Activated CD4-positive, alpha-beta T cell treated with anti-CD3 and anti-CD28 coated beads for 24 hours (primary cell): ENCODE measurements at regions not wholly inside any gene's neighbourhood (a gene's known extent, or its start where the extent isn't known, plus 50 kb on each side); places are given as distances from the start of the nearest gene placed in this dataset.
"Not testable (repeated sequence)": the region's sequence is repeated elsewhere in the genome, so short reads cannot be mapped to it uniquely, and the experiment has no call there.

ENCODE experiments used
- DNase-seq, 2 donors: peaks; one replicate each; pipeline ENCODE4 v3.0.0-alpha.2; 2020; ENCODE audit warnings: low read depth in 2 of 2

GRCh38 chr1:168457296-168457695, 86.5 kb downstream of the XCL2 start:
- not testable (repeated sequence) for DNase-seq

- no peak for DNase-seq
These were observed 88.0 kb downstream of the XCL2 start for GRCh38 chr1:168455764-168456163.

- no peak for DNase-seq
These were observed 89.5 kb downstream of the XCL2 start for GRCh38 chr1:168454211-168454815.

- DNase-seq, result no peak
These were observed 90.7 kb downstream of the XCL2 start for GRCh38 chr1:168453056-168453455.

DNA sequence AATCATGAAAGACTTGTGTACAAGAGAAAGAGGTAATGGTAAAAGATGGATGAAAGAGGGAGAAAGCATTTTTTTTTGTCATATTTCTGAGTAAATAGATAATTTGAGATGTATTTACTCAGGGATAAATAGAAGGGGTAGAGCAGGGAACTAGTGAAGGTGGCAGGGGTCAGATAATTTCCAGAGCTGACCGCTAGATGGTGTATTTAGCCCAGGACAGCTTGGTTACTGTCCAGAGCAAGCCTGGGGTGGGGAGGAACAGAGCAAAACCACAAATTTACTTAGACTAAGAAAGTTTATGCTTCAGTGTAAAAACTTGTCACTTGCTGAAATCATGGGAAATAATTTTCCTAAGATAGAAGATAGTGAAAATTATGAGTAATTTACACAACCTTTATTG, 91.5 kb downstream of the XCL2 start:
- DNase-seq, result no peak

- no peak for DNase-seq
These were observed 95.9 kb downstream of the XCL2 start for GRCh38 chr1:168447871-168448270.

DNA sequence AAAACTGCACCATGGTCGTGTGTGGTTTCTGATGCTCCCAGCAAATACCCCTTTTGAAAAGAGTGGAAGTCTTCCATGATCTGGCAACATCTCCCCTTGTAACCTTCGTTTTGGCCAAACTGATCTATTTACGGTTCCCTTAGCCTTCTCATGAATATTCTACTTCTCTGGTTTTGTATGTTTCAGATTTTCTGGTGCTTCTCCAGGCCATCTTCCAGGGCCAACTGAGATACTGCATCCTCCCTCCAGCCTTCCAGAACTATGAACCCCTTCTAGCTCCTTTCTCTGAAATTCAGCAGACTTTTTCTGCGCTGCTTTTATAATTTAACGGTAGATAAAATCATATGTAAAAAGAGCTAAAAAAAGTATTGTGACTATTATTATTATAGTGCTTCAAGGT, 97.7 kb downstream of the XCL2 start:
- DNase-seq, result no peak

- no peak for DNase-seq
These were observed 99.9 kb downstream of the XCL2 start for GRCh38 chr1:168443899-168444298.

GRCh38 chr1:168443356-168443755, 100.4 kb downstream of the XCL2 start:
- no peak for DNase-seq

DNA sequence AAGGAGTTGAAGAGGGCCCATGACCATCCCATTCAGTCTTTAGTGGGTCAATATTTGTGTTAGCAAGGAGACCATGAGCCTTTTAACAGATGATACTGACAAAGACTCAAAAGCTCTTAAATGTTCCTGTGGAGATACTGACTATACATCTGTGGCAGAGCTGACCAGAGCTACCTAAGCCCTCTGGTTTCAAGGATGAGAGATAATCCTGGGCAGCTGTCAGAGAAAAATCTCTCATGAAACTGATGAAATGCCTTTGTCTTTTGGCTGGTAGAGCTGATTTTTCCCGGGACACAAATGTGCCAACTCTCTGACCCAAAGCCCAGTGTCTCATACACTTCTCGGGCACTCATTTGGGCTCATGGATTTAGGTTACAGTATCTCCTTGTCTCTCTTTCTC, 100.9 kb downstream of the XCL2 start:
- no peak for DNase-seq

- no peak for DNase-seq
These were observed 102.1 kb downstream of the XCL2 start for GRCh38 chr1:168441745-168442144.

- peak; percentile 62 to 72 for DNase-seq
These were observed 104.1 kb downstream of the XCL2 start for GRCh38 chr1:168439456-168440375.

DNA sequence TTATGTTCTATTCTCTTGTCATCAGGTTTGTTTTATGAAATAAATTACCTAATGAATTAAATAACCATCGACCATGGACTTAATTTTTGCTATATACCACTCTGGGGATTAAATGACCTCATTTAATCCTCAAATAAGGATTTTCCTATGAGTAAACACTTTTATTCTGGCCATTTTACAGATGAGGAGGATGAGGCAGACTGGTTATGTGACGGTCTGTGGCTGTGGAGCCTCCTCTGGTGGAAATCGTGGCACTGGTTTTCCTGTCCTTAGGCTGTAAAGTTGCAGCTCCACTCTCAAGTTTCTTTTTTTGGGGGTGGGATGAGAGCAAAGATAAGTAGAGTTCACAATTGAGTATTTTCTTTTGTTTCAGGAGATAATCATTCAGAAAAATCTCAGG, 105.2 kb downstream of the XCL2 start:
- DNase-seq, result no peak

DNA sequence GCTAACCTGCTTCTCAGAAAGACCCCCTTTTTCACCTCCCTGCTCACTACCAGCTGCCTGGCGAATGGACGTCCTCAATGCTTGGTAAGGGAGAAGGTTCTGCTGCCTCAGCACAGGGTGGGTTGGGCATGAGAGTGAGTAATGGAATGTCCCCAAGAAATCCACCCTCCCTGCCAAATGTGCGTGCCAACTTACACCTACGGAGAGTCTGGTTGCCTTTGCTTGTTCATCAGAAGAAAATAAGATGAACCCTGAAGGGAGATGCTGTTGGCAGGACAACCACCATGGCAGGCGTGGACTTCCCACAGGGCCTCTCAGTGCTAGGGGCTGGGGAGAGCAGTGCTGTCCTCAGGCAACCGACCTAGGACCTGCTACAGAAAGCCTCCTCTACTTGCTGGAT, 106.0 kb downstream of the XCL2 start:
- DNase-seq, result no peak

DNA sequence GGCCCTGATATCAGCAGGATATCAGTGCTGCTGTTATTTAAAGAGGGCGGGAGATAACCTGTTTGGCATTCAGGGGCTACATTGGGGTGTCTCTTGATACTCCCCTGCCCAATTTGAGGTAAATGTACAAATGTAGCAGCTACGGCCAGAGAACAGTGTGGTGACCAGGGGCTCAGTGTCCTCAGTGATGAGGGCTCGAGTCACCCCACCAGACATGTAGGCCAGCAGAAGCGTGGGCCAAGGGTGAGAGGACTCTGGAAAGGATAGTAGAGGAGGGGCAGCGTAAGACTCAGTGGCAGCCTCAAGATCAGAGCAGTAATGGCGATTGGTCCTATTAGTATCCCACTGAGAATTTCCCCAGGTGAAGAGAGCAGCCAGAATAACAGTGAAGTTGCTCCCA, 108.4 kb downstream of the XCL2 start:
- DNase-seq, result no peak

DNA sequence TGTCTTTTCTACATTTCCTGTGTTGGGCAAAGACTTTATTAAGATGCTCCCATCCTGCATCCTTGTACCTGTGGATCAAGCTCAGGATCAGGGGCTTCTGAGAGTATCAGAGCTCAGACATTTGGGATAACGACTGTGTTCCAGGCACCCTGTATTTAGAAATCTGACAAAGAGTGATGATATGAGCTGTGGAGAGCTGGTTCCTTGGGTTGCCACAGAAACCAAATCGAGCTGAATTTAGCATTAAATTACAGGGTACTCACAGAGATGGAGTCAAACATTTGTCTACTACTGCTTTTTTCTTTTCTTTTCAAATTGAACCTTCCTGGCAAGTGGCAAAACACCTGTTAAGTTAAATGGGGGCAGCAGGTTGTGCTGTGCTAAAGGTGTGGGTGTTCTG, 110.6 kb downstream of the XCL2 start:
- no peak for DNase-seq

DNA sequence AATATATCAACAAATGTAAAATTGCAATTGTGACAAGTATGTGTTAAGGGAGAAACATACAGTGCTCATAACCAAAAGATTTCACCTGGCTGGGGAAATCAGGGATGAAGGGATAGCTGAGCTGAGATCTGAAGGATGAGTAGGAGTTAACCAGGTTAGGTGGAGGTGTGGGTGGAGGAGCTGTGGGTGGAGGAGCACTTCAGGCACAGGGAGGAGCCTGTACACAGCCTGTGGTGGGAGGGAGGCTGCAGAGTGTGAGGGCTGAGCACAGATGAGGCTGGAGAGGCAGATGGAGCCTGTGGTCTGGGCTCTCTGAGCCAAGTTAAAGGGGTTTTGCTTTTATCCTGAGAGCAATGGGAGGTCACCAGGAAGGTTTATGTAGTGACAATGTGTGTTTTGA, 111.9 kb downstream of the XCL2 start:
- no peak for DNase-seq

- DNase-seq, result no peak
These were observed 113.5 kb downstream of the XCL2 start for GRCh38 chr1:168430321-168430720.

DNA sequence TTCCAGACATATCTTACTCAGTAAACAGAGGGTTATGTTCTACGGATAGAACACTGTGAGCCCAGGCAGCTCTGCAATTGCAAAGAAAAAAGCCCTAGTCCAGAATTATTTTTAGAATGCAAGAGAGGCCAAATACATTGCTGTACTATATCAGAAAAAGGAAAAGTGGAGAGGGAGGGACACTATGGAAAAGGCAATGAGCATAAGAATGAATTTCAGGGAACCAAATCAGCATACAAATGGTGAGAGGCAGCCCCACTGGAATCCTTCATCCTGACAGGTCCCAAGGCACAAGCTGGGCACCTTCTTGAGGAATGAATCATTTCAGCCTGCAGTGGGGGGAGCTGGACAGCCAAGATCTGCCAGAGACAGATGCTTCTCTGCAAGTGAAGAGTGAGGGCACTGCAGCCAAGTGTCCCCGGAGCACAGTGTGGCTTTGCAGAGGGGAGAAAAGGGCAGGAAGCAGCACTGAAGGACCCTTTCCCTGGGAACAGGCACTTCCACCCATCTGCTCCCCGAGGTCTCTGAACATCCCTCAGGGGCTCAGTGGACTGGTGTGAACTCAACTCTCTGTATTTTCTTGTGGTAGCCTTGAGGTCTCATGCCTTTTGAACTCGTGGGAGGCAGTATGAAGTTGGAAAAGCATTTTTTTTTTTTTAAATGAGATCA, 115.6 kb downstream of the XCL2 start:
- DNase-seq, result no peak

GRCh38 chr1:168427051-168427450, 116.7 kb downstream of the XCL2 start:
- no peak for DNase-seq

- no peak for DNase-seq
These were observed 119.5 kb downstream of the XCL2 start for GRCh38 chr1:168424281-168424680.

DNA sequence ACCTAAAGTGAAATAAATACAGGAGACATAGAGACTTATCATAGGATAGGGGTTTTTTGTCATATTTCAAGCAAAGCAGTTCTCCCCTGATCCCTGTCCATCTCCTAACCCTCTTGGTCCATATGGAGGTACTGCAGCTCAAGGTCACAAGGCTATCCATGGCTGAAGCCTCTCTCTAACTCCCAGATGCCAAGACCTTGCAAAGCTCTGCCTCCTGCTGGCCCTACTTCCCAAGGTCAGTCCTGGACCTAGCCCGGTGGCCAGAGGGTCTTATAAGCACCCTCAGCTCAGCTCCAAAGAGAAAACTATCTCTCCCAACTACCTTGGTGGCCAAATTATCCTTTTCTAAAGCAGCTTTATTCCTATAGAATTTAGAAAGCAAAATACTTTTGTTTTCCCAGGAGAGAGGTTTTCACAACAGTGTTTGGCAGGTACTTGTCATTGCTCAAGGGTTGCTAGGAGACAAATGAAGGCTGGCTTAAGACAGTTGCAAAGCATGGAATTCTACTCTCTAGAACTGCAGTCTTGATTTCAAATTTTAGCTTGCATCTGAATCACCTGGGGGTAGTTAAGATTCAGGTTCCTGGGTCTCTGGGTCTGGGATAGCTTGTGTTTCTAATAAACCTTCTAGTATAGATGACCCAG, 121.5 kb downstream of the XCL2 start:
- no peak for DNase-seq
